GM21619 (cell line): ENCODE measurements at regions not wholly inside any gene's neighbourhood (a gene's known extent, or its start where the extent isn't known, plus 50 kb on each side); places are given as distances from the start of the nearest gene placed in this dataset.
"Not testable (repeated sequence)": the region's sequence is repeated elsewhere in the genome, so short reads cannot be mapped to it uniquely, and the experiment has no call there.

Experiments used
- ATAC-seq: cut with Tn5 transposase; IDR thresholded peaks from one replicate; pipeline ENCODE4 v1.9.1; 2021; ENCODE audit not compliant: unreplicated experiment

GRCh38 chr4:154164931-154165839, 326.4 kb downstream of the DCHS2 start:
- ATAC-seq, result peak; percentile 87

GRCh38 chr4:154160519-154161301, 330.9 kb downstream of the DCHS2 start:
- ATAC-seq, result no peak

GRCh38 chr4:154158361-154159155, 333.0 kb downstream of the DCHS2 start:
- no peak for ATAC-seq

- ATAC-seq, result no peak
Observed at GRCh38 chr4:154152546-154152945, 339.1 kb downstream of the DCHS2 start.

- not testable (repeated sequence) for ATAC-seq
Observed at GRCh38 chr4:154149236-154149635, 342.4 kb downstream of the DCHS2 start.

- ATAC-seq, result no peak
Observed at GRCh38 chr4:154143720-154144119, 347.9 kb downstream of the DCHS2 start.

GRCh38 chr4:154142664-154143063, 348.9 kb downstream of the DCHS2 start:
- no peak for ATAC-seq

GRCh38 chr4:154140869-154141268, 350.7 kb downstream of the DCHS2 start:
- no peak for ATAC-seq

- no peak for ATAC-seq
Observed at GRCh38 chr4:154137320-154137905, 348.5 kb upstream of the SFRP2 start.

GRCh38 chr4:154135576-154135975, 346.7 kb upstream of the SFRP2 start:
- ATAC-seq, result no peak

- no peak for ATAC-seq
Observed at GRCh38 chr4:154132406-154132805, 343.5 kb upstream of the SFRP2 start.

- no peak for ATAC-seq
Observed at GRCh38 chr4:154126276-154126675, 337.4 kb upstream of the SFRP2 start.

GRCh38 chr4:154125340-154125739, 336.5 kb upstream of the SFRP2 start:
- ATAC-seq, result no peak

GRCh38 chr4:154124539-154125255, 335.8 kb upstream of the SFRP2 start:
- ATAC-seq, result no peak

- ATAC-seq, result no peak
Observed at GRCh38 chr4:154123897-154124296, 335.0 kb upstream of the SFRP2 start.

- ATAC-seq, result no peak
Observed at GRCh38 chr4:154120690-154121345, 331.9 kb upstream of the SFRP2 start.

GRCh38 chr4:154120006-154120676, 331.3 kb upstream of the SFRP2 start:
- no peak for ATAC-seq

GRCh38 chr4:154119317-154119716, 330.4 kb upstream of the SFRP2 start:
- no peak for ATAC-seq

GRCh38 chr4:154117726-154118125, 328.8 kb upstream of the SFRP2 start:
- not testable (repeated sequence) for ATAC-seq
